A673 (cell line): ENCODE measurements at regions not wholly inside any gene's neighbourhood (a gene's known extent, or its start where the extent isn't known, plus 50 kb on each side); places are given as distances from the start of the nearest gene placed in this dataset.

Experiments
- BruUV-seq: library from RNA; stranded (reverse); fragments of 400-500 nt; replicated peaks from 2 replicates; lab custom pipeline; 2021; lab: Mats Ljungman, UMichigan
- CTCF ChIA-PET: fragments of 300-600 bp; sonication (Branson Sonifier 250); formaldehyde crosslinking; loops from one replicate; lab custom pipeline; 2022; ENCODE audit warnings: antibody characterized with exemption; lab: Charles Lee
- POLR2A ChIA-PET: fragments of 300-600 bp; sonication (Branson Sonifier 250); formaldehyde crosslinking; loops from one replicate; lab custom pipeline; 2022; ENCODE audit warnings: antibody characterized with exemption; ENCODE audit not compliant: low non-redundant PET; lab: Charles Lee
- DNase-seq: peaks from one replicate; pipeline ENCODE4 v3.0.0-alpha.2; 2015; ENCODE audit warnings: low spot score
- H3K27ac ChIP-seq: fragments of 200-600 bp; sonication (generic); 2 replicates; pipeline ENCODE4 v1.5.1; 2016; ENCODE audit warnings: mixed run types, low read depth, mild to moderate bottlenecking, mixed read lengths, antibody characterized with exemption, low read length; ENCODE audit not compliant: poor library complexity, severe bottlenecking
- H3K27me3 ChIP-seq: fragments of 200-600 bp; sonication (generic); replicated peaks from 2 replicates; pipeline ENCODE4 v1.6.1; 2017; ENCODE audit warnings: mixed run types, low read depth, mild to moderate bottlenecking, mixed read lengths, antibody characterized with exemption, low read length; ENCODE audit not compliant: insufficient read depth, poor library complexity
- H3K36me3 ChIP-seq: fragments of 200-600 bp; sonication (generic); 2 replicates; pipeline ENCODE4 v1.6.1; 2016; ENCODE audit warnings: mixed run types, mild to moderate bottlenecking, mixed read lengths, antibody characterized with exemption, low read length; ENCODE audit not compliant: insufficient read depth, poor library complexity, severe bottlenecking
- H3K4me1 ChIP-seq: fragments of 200-600 bp; sonication (generic); 2 replicates; pipeline ENCODE4 v1.6.1; 2017; ENCODE audit warnings: mixed run types, mild to moderate bottlenecking, mixed read lengths, antibody characterized with exemption, low read length; ENCODE audit not compliant: insufficient read depth, poor library complexity, severe bottlenecking
- H3K4me3 ChIP-seq: fragments of 200-600 bp; sonication (generic); 2 replicates; pipeline ENCODE4 v1.5.1; 2016; ENCODE audit warnings: low read depth, mixed run types, mild to moderate bottlenecking, mixed read lengths, low read length; ENCODE audit not compliant: poor library complexity, severe bottlenecking
- H3K9me3 ChIP-seq: fragments of 200-600 bp; sonication (generic); 2 replicates; pipeline ENCODE4 v1.6.1; 2016; ENCODE audit warnings: mixed run types, low read depth, mild to moderate bottlenecking, mixed read lengths, antibody characterized with exemption, low read length; ENCODE audit not compliant: poor library complexity, severe bottlenecking
- EZH2 ChIP-seq: fragments of 200-600 bp; sonication (generic); IDR thresholded peaks from 2 replicates; pipeline ENCODE4 v1.6.1; 2017; ENCODE audit warnings: borderline replicate concordance, low read depth, mild to moderate bottlenecking, mixed read lengths, antibody characterized with exemption, low read length; ENCODE audit not compliant: poor library complexity, severe bottlenecking
- intact Hi-C: fragments of 100-400 bp; cut with micrococcal nuclease; formaldehyde crosslinking; loops from one replicate; pipeline ENCODE4 v1.10.0; 2022; ENCODE audit not compliant: unreplicated experiment
- TF ChIP-seq, protein P1 (sequence below): fragments of 300-800, 200-600 bp; sonication (generic); conservative IDR thresholded peaks from 2 replicates; pipeline ENCODE4 v1.5.1; 2017; ENCODE audit warnings: low read depth, mild to moderate bottlenecking, antibody characterized with exemption, low read length, moderate library complexity, mixed read lengths

DNA sequence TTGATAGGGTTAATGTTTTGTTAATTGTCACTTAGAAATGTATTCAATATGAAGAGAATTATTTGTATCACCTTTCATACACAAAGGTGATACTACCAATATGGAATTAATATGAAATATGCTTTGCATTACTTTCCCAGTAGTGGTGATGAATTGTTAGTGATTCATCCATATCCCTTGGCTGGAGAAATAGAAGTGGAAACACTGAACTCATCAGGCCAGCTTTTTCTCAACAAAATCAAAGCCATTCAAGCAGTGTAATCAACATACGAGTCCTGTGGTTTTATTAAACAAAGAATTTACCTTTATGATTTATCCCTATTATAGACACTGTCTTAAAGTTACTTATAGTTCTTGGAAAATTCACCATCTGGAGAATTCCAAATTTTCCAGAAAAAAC is 264.0 kb upstream of the MEF2C start:
- no peak for DNase-seq
- Histone ChIP-seq H3K27me3 (no peaks in the 10 kb centered on the region), H3K36me3 (no peaks in the 10 kb centered on the region), H3K4me1 (no peaks in the 10 kb centered on the region), H3K4me3 (no peak overlapping the region), H3K27ac (no peak overlapping the region), H3K9me3 (no peaks in the 10 kb centered on the region)
- ChIA-PET CTCF (no interaction called here), POLR2A (no interaction called here)
- intact Hi-C loops, result no loop called here
- BruUV-seq, result no TSS peak
- TF ChIP-seq, protein P1, sequence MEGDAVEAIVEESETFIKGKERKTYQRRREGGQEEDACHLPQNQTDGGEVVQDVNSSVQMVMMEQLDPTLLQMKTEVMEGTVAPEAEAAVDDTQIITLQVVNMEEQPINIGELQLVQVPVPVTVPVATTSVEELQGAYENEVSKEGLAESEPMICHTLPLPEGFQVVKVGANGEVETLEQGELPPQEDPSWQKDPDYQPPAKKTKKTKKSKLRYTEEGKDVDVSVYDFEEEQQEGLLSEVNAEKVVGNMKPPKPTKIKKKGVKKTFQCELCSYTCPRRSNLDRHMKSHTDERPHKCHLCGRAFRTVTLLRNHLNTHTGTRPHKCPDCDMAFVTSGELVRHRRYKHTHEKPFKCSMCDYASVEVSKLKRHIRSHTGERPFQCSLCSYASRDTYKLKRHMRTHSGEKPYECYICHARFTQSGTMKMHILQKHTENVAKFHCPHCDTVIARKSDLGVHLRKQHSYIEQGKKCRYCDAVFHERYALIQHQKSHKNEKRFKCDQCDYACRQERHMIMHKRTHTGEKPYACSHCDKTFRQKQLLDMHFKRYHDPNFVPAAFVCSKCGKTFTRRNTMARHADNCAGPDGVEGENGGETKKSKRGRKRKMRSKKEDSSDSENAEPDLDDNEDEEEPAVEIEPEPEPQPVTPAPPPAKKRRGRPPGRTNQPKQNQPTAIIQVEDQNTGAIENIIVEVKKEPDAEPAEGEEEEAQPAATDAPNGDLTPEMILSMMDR, result no peak
- TF ChIP-seq EZH2, result no peak

DNA sequence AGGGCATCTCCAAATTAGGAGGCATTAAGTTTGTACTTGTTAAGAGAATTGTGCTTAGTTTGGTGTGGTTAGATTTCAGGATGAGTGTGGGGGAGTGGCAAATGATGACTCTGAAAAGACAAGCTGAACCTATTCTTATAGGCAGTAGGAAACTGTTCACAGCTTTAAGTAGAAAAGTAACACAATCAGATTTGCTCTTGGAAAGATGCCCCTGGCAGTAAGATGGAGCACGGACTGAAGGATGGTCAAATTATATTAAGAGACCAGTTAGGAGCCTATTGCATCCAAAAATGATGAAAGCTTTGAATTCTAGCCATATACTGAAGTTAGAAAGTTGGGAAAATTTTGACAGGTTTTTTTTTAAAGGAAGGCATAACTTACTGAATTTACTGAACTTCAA is 254.2 kb upstream of the MEF2C start:
- TF ChIP-seq EZH2, result no peak
- TF ChIP-seq, protein P1, result no peak
- no peak for DNase-seq
- Histone ChIP-seq H3K36me3 (no peaks in the 10 kb centered on the region), H3K4me3 (no peak overlapping the region), H3K9me3 (no peaks in the 10 kb centered on the region), H3K4me1 (no peaks in the 10 kb centered on the region), H3K27me3 (no peaks in the 10 kb centered on the region), H3K27ac (no peak overlapping the region)
- CTCF ChIA-PET, result no interaction called here
- no TSS peak for BruUV-seq
- POLR2A ChIA-PET, result no interaction called here
- intact Hi-C loops, result no loop called here

DNA sequence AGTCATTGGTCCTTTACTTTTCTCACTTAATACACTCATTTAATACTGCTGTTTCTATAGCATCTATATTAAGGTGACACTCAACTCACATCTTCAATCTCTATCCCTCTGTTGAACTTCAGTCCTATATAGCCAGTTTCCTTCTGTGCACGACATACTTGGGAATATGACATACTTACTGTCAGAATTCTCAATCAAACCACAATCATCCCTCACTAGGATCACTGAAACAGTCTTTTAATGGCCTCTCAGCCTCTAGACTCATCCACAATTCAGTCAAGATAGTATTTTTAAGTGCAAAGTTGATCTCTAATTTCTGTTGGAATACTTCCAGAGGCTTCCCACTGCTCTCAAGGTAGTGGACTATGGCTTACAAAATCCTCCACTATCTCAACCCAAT is 251.0 kb upstream of the MEF2C start:
- no peak overlapping the region for H3K27ac ChIP-seq
- DNase-seq, result no peak
- no TSS peak for BruUV-seq
- H3K27me3 ChIP-seq, result no peaks in the 10 kb centered on the region
- H3K9me3 ChIP-seq, result no peaks in the 10 kb centered on the region
- ChIA-PET POLR2A (no interaction called here), CTCF (no interaction called here)
- H3K4me3 ChIP-seq, result no peak overlapping the region
- intact Hi-C loops, result no loop called here
- no peaks in the 10 kb centered on the region for H3K36me3 ChIP-seq
- H3K4me1 ChIP-seq, result no peaks in the 10 kb centered on the region
- TF ChIP-seq, protein P1, result no peak
- TF ChIP-seq EZH2, result no peak
